ENCODE measurements at regions not wholly inside any gene's neighbourhood (a gene's known extent, or its start where the extent isn't known, plus 50 kb on each side); places are given as distances from the start of the nearest gene placed in this dataset.

GRCh38 chr4:171639540-171639939, 173.7 kb upstream of the GALNTL6 start:
- TF ChIP-seq CTCF (conservative IDR thresholded peaks at IDR 0.05): no peak
- no peak overlapping the region for H3K27ac ChIP-seq

GRCh38 chr4:171636606-171637005, 176.6 kb upstream of the GALNTL6 start:
- H3K27ac ChIP-seq: no peak overlapping the region
- TF ChIP-seq CTCF (conservative IDR thresholded peaks at IDR 0.05): no peak

- no peak overlapping the region for H3K27ac ChIP-seq
- TF ChIP-seq CTCF (conservative IDR thresholded peaks at IDR 0.05): no peak
Measured at GRCh38 chr4:171629737-171630136, 183.5 kb upstream of the GALNTL6 start.

GRCh38 chr4:171629182-171629581, 184.0 kb upstream of the GALNTL6 start:
- no peak overlapping the region for H3K27ac ChIP-seq
- no peak for TF ChIP-seq CTCF (conservative IDR thresholded peaks at IDR 0.05)

- no peak for TF ChIP-seq CTCF (conservative IDR thresholded peaks at IDR 0.05)
- H3K27ac ChIP-seq: no peak overlapping the region
Measured at GRCh38 chr4:171626554-171626953, 186.7 kb upstream of the GALNTL6 start.

GRCh38 chr4:171622729-171623128, 190.5 kb upstream of the GALNTL6 start:
- no peak overlapping the region for H3K27ac ChIP-seq
- TF ChIP-seq CTCF (conservative IDR thresholded peaks at IDR 0.05): no peak

GRCh38 chr4:171621646-171622045, 191.6 kb upstream of the GALNTL6 start:
- TF ChIP-seq CTCF (conservative IDR thresholded peaks at IDR 0.05): no peak
- no peak overlapping the region for H3K27ac ChIP-seq

- no peak overlapping the region for H3K27ac ChIP-seq
- TF ChIP-seq CTCF (conservative IDR thresholded peaks at IDR 0.05): no peak
Measured at GRCh38 chr4:171612907-171613306, 200.3 kb upstream of the GALNTL6 start.
